ENCODE measurements at regions not wholly inside any gene's neighbourhood (a gene's known extent, or its start where the extent isn't known, plus 50 kb on each side); places are given as distances from the start of the nearest gene placed in this dataset.

DNA sequence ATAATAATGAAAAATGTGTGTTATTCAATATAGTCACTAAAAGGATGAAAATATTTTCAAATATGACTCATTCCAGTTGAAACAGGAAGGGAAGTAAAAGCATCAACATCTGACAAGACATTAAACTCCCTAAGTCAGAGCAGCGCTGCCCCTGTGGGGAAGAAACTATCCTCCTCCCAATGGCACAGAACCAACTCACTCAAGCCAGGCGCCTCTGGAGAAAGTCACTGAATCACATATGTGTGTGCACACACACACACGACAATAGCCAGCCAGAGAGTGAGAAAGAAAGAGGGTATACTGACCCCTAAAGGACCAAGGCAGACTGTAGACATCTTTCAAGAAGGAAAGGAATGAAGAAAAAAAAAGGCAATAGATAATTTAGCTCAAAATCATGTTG is 126.9 kb downstream of the SETD4 start:
- DNase-seq, result no peak

DNA sequence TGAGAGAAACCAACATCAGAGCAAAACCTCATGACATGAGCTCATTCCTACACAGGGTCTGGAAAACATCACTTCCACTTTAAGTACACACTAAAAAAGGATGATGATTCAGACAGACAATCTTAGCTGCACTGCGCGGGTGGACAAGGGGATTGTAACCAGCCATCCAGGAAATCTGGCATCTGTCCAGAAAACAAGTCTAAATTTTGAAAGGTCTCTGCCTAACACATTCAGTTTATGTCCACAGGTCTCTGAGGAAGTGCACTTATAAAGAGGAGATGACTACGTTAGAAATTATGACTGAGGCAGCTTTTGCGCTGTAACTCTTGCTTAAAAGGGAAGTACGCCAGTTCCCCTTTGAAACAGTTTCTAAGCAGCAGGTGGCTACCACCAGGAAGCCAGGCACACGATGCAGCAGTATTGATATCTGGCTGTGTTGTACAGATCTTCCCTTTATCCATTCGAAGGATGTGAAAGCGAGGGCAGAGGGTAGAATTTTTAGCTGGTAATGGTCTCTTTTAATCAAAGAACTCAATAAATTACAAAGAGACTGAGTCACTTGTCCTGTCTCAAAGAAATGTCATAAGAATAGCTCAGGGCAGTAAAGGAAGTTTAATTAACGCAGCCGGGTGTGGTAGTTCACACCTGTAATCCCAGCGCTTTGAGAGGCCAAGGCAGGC is 128.0 kb downstream of the SETD4 start:
- peak; percentile 32 for DNase-seq

DNA sequence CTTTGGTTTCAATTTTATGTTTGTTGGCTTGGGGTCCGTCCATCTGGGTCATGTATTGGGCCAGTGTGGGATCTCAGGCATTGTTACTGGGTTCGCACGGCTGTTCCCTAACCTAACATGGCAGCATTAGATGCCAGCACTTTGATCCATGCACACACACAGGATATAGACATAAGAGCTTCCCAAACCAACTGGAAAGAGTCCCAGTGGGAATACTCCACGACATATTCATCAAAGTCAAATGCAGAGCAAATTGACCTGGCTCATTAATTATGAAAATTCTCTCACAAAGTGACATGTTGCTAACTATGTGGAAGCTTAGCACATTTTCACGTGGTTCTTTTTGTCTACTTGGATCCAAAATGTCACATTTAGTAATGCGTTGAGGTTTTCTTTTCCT is 130.4 kb downstream of the SETD4 start:
- DNase-seq, result no peak

DNA sequence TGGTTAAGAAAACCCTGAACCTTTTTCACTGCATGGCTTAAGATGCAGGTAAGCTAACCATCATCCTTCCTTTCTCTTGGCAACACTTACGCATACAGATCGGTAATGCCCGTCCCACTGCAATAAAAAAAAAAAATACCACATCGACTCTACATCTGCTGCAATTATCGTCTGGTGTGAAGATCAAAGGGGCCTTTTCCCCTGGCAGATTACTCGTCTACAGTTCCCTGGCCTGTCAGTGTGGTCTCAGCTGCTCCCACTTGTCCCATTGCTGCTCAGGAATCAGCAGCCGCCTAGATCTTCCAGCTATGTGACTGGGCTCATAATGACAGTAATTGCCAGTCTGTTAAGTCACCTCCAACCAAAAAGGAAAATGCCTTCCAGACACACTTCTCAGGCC is 133.1 kb downstream of the SETD4 start:
- DNase-seq, result no peak

DNA sequence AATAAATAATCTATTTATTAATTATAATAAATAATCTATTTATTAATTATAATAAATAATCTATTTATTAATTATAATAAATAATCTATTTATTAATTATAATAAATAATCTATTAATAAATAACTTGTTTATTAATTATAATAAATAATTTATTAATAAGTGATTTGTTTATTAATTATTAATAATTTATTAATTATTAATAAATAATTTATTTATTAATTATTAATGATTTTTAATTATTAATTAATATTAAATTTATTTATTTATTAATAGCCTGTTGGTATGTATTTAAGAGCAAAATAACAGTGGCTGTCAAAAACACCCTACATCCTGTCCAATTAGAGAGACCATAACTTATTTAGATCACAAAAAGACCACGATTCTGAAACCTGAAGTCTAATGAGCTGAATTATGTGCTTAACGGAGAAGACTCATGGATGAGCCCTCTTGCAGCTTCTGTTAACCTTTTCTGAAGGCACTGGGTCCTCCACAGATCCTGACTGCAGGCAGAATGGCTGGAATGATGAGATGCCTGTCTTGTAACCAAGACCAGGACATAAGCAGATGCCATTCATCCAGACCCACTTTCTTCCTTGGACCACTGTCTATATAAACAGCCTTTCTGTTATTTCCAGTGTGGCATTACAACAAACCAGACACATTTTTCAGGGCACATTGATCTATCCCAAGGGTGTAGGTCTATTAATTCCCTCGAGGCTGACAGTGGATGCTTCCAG is 134.2 kb downstream of the SETD4 start:
- DNase-seq, result no peak

DNA sequence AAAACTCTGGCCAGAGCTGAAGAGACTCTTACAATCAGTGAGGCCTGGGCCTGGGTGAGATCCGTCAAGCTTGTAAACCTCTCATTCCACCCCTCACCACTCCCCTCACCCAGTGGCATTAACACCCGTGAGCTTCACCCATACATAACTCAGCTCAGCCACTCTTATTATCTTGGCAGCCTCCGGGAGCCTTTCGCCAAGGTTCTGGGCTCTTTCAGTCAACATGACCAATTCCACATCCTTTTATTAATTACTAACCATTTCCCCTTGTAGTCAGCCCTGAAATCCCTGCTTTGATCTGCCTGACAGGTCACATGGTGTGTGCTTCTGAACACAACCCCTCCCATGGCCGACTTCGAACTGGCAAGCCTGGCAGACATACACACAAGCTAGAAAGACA is 134.8 kb downstream of the SETD4 start:
- peak; percentile 22 for DNase-seq

DNA sequence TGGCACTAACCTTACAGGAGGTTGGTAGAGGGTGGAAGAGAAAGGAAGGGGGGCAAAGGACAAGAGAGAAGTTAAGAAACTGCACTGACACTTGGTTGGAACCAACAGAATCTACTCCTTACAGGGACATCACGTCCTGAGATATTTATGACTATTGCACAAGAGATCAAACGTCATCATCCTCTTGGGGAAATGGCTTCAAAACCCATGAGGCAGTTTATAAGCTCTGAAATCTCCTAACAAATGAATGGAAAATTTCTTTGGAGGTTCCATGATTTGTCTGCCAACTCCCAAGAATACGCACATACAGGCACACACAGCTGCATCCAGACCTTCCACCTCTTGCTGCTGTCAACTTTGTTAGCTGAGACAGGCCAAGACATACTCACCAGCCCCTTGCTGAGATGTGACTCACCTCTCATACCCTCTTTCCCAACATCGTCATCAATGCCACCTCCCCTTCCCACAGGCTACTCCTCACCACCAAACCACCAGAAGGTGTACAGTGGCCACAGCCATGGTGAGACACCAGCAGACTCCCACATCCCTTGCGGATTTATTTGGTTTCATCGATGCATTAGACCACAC is 135.5 kb downstream of the SETD4 start:
- DNase-seq, result no peak

DNA sequence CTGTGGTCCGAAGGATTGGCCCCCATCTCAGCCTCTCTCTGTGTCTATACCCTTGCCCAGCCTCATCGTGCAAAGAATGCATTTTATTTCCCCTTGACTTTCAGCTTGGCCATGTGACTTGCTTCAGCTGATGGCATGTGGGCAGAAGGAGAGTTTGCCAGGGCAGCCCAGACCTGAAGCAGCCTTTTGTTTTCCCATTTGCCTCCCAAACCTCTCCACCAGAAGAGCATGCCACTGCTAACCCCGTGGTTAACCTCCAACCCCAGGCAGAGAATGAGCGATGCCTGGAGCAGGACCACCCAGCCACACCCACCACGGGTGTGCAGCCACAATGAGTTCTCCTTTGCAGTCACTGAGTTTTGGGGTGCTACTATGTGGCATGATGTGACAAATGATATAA is 136.4 kb downstream of the SETD4 start:
- no peak for DNase-seq

DNA sequence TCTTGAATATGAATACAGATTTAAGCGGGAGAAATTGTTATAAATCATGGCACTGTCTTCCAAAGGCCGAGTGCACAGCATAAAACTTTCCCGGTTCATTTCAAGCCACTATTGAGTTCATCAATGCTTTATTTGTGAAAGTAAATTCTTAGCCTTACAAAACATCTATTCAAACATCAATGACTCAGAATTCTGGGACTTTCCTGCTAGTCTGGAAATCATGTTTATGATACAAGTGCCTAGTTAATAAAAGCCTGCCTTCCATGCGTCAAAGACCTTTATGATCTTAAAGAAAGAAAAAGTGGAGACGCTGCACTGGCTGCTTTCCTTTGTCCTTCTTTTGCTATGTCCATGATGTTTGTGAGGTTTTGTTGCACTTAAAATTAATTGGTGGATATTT is 137.7 kb downstream of the SETD4 start:
- no peak for DNase-seq

DNA sequence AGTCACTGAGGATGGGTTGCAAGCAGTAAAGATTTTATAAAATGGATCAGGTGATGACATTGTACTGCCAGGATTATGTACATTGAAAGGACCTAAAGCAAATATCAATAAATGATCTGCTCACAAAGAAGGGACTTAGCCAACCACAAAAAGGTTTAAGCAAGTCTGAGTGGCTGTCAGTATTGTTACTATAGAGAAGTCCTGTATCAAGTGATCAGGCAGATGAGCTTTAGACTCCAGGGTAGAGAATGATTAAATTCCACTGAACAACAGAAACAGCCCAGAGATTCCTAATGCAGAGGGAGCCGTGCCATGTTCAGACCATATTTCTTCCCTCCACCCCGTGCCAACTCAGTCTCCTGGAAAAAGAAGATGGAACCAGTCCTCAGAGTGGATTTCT is 138.9 kb downstream of the SETD4 start:
- no peak for DNase-seq

DNA sequence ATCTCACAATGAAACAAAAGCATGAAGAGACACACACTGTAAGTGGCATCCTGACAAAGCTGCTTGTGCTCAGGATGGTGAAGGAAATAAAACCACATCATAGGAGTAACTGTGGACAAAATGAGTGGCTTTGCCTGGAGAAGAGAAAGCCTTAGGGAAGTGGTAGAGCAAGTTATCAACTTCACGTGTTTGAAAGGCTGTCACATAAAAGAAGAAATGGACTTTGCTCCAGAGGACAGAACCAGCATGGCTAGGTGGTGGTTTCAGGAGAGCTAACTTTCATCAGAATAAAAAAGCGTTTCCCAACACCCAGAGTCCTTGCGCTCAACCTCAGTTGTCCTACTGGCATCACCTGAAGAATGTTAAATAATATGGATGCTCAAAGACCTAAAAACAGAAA is 139.9 kb downstream of the SETD4 start:
- no peak for DNase-seq

DNA sequence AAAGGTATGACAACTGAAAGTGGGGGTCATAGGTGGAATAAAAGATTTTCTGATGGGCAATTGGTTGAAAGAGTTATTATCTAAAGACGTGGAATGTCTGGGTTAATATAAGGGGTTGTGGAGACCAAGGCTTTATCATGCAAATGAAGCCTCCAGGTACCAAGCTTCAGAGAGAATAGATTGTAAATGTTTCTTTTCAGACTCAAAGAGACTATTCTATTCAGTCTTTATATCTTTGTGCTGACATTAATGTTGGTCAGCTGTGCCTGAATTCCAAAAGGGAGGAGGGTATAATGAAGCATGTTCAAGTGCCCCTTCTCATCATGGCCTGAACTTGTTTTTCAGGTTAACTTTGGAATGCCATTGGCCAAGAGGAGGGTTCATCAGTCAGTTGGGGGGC is 145.3 kb downstream of the SETD4 start:
- no peak for DNase-seq

DNA sequence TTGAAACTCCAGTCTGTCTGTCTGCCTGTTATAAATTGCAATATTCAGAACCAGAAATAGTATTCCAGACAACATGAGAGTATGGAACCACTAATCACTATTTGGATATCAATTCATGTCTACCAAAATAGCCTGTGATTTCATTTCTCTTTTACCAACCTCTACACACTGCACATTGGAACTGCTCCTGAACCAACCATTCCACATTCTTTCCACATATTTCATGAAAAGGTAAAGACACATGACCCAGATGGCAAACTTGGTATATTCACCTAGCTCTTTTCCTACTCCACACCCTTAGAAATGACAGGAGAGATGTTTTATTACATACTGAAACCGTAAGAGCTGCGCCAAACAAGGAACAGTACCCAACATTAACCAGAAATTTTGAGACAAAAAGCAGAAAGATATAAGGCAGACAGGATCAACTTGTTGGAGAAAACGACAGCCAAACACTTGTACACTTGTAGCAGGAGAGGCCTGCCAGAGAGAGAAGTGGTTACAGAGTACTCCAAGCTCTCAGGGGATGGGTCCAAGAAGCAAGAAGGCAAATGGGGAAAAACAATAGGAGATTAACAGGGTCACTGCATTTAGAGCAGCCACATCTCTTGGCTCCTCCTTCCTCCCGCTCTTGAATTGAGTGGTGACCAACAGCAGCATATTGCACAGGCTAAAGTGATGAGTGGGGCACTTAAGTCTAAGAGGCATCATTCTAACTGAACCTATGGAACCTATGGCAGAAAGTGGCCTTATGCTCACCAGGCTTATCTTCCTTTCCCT is 148.7 kb downstream of the SETD4 start:
- no peak for DNase-seq

DNA sequence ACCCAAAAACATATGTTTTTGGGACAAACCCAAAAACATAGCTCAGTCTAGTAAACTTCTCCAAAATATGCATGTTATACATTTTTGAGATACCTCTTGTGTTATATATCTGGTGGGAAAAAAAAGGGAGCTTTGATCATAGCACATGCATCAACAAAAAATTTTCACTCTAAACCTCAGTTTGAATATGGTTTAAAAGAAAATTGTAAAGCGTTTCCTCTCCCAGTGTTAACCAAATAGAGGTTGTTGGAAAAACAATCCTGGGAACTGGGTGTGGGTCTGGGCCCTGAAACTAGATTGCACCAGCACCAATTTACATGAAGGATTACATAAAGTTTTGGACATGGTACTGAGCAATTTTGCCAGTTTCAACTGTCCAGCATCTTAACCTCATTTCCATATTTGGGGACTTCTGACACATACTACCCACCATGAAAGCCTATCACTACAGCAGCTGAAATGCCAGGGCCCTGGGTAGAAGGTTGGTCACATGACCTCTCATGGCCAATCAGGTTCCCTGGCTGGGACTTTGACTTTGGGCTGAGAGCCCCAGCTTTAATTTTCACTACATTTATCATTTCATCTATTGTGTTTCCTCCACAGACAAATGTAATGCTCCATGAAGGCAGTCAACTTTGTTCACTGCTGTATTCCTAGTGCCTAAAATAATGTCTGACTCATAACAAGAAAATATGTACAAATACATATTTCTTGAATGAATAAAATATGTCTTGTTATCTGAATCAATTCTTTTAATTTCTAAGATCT is 150.7 kb downstream of the SETD4 start:
- DNase-seq, result no peak

DNA sequence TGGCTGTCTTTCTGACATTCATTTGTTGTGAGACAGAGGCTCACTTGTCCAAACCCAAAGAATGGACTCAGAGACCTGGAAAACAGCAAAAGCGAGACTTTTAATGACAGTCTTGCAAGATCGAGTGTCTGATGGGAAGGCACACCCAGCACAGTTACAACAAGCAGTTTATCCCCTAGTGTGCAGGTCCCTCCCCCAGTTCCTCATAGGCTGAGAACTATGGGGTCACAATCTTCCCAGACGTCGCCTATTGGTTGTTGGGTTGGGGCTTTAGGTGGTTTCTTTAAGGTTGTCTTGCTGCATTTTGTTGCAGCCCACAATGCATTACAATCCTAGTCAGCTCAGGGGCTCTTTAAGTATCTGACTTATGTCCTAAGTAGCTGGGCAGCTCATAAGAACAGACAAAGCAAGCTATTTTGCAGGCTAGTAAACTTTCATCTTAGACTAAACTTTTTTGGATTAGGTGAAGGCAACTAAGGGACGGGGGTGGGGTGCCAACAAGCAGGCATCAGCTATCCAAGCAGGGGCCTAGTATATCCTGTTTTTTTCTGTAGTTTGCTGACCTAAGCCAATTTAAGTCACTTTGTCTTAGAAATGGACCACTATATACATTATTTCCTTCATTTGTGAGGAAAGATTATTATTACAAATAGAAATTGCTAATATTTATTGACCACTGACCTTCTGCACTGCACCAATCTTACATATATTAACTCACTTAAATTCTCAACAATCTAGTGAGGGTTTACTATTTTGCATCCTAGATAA is 151.8 kb downstream of the SETD4 start:
- DNase-seq, result no peak

DNA sequence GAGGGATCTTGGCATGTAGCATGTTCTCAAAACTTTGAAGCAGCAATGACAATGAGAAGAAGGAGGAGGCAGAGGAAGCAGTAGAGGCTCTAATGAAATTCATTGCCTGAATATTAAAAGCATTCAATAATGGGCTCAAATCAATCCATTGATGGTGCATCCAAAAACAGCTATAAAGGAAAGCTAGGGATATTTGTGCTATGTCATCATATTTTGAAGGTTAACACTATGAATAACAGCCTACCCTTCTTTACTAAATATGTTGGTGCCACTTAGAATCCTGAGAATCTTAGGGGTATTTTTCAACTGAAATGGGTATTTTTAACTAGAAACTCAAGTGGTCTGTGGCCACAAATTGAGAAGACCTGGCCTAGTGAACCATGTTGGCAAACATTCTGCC is 153.7 kb downstream of the SETD4 start:
- DNase-seq, result no peak

DNA sequence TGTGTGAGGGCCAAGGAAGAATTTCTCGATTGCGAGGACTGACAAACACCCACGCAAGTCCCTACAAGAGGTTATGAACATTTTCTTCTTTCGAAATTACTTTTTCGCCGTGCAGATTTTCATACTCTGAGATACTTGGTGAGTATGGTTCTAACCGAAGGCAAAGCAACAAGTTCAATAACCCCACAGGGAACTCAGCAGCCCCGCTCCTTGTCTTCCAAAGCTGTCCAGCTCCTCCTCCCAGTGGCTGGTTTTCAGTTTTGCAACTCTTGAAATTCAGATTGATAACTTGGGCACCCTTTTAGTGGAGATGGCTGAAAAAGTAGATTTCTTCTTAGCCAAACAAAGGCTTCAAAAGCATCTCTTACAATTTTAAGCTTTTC is 154.4 kb downstream of the SETD4 start:
- DNase-seq, result no peak

DNA sequence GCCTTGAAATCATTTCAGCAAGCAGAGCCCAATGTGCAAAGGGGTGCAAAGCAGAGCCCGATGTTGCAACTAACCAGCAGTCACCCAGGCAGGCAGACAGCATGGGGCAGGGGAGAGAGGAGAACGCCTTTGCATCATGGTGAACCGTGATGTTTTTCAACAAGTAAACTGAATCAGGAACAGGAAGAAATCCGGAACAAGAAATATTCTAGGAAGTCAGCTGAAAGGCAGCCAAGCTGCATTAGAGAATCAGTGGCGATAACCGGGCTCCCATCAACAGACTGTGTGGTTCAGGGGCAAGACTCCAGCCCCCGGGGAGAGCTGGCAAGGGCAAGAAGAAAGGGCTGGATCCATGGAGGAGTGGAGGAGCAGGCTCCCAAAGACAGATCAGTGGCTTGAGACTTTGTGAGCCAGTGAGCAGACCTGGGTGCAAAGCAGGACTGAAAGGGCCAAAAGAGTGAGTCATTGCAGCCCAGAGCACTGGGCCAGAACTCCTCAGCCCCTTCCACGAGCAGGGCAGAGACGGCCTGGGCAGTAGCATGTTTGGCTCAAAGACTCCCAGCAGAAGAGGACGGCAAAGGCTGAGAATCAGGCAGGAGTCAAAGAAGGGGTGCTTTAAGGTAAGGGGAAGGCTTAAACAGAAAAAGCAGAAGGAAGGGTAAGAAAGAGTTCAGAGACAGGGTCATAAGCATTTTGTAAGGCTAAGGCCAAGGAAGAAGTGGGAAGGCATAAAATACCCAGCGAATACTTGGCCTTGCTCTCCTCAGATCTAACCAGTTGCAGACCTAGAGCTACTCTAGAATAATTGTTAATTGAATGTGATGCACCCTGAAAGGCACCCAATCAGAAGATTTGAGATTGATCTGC is 155.0 kb downstream of the SETD4 start:
- no peak for DNase-seq

DNA sequence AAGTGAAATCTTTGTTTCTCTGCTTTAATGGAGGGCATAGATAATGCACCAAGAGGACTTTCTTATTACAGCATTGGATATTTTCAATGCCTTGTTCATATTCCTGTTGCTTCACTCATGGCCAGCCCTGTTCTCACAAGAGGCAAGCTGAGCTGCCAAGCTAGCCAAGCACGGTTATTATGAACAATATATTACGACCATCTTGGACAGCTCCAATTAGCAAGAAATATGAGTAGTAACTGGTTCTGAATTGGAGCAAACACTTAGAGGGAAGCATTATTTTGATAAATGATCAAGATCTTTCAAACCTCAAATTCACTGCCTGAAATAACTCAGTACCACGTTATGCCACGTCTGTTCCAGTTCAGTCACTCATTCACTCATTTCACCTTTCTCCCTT is 159.8 kb downstream of the SETD4 start:
- DNase-seq, result no peak

DNA sequence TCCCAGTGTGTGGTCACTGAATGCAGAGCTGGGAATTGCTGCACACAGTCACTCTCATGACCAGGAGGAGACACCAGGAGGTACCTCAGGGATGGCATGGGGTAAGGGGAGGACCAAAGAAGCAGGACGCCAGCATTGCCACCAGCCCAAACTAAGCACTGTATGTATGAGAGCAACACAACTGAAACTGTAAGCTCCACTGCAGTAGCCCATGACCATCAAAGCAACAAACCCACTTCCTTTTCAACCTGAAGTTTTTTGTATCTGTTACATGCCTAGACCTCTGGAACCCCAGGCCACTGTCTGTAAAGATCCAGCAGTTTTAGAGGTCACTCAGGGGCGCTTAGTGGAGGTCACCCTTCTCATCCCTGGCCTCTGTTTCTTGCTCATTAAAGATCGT is 164.3 kb downstream of the SETD4 start:
- no peak for DNase-seq

DNA sequence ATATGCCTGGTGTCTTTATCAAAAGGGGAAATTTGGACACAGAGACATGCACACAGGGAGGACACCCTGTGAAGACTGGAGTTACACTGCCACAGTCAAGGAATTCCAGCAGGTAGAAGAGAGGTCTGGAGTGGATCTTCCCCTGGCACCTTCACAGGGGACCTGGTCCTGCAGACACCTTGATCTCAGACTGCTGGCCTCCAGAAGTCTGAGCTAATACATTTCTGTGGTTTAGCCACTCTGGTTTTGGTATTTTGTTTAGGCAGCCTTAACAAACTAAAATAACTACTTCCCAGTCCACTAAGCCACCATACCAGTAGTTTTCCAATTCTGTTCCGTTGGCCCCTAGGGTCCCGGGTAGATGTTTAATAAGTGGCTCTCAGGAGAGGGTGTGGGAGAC is 164.7 kb downstream of the SETD4 start:
- DNase-seq, result no peak

All from hematopoietic multipotent progenitor cell treated with erythropoietin and hydrocortisone succinate and interleukin-3 and kit ligand, for 8 days (in vitro differentiated cells).